ENCODE measurements at regions not wholly inside any gene's neighbourhood (a gene's known extent, or its start where the extent isn't known, plus 50 kb on each side); places are given as distances from the start of the nearest gene placed in this dataset.

DNA sequence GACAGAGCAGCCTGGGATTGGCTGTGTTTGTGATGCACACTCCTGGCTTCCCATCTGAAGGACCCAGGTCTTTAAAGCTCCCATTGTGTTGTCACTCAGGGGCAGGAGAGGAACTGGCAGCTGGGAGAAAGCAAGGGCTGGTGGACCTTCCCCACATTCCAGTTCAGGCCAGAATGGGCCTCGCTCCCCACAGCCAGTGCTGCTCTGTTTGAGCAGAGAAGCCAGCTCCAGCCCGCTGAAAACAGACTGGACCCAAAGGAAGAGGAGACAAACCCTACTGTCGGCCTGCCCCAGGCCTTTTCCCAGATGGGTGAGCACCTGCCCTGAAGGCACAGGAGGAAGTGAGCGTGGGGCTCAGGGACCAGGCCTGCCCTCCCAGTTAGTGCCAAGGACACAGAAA, 499.4 kb downstream of the NPHP4 start:
- POLR2A ChIA-PET = no interaction called here
- CTCF ChIA-PET = no interaction called here
- TF ChIP-seq SOX15 (CRISPR knock-in tag; IDR thresholded peaks at IDR 0.05) = no peak
- TF ChIP-seq TP53 (CRISPR knock-in tag; IDR thresholded peaks at IDR 0.05) = no peak
- no peak for TF ChIP-seq ZNF416 (CRISPR knock-in tag; IDR thresholded peaks at IDR 0.05)
- TF ChIP-seq ZNF219 (CRISPR knock-in tag; IDR thresholded peaks at IDR 0.05; ENCODE audit: borderline replicate concordance) = no peak
- TF ChIP-seq ZNF423 (CRISPR knock-in tag; IDR thresholded peaks at IDR 0.05) = no peak
- no peak for TF ChIP-seq ZNF425 (CRISPR knock-in tag; conservative IDR thresholded peaks at IDR 0.05)
- no peak for TF ChIP-seq ZNF121 (CRISPR knock-in tag; IDR thresholded peaks at IDR 0.05)
- no peak for TF ChIP-seq HMGA2 (CRISPR knock-in tag; IDR thresholded peaks at IDR 0.05)
- peaks cover 52% of the 10 kb centered on the region for H3K36me3 Mint-ChIP-seq
- H3K4me3 Mint-ChIP-seq = no peak overlapping the region
- H3K27me3 Mint-ChIP-seq (ENCODE audit: low read depth) = peaks cover 17% of the 10 kb centered on the region; the same call in 1 of the 2 replicates
- no peak overlapping the region for H3K27ac Mint-ChIP-seq
- DNase-seq (ENCODE audit: low spot score) (no peak), ATAC-seq (no peak)
- no peaks in the 10 kb centered on the region for H3K4me1 Mint-ChIP-seq
- peaks cover 70% of the 10 kb centered on the region for H3K9me3 Mint-ChIP-seq

GRCh38 chr1:5491207-5491904, 500.9 kb downstream of the NPHP4 start:
- no peak for TF ChIP-seq IRF2 (CRISPR knock-in tag; IDR thresholded peaks at IDR 0.05; ENCODE audit: borderline replicate concordance, low read depth)
- TF ChIP-seq NR1H2 (CRISPR knock-in tag; IDR thresholded peaks at IDR 0.05) = no peak
- no peak for TF ChIP-seq RORB (CRISPR knock-in tag; IDR thresholded peaks at IDR 0.05)
- TF ChIP-seq ELF4 (CRISPR knock-in tag; IDR thresholded peaks at IDR 0.05; ENCODE audit: low read depth) = no peak
- no peak for TF ChIP-seq HMGXB4 (CRISPR knock-in tag; IDR thresholded peaks at IDR 0.05)
- TF ChIP-seq, protein P1, sequence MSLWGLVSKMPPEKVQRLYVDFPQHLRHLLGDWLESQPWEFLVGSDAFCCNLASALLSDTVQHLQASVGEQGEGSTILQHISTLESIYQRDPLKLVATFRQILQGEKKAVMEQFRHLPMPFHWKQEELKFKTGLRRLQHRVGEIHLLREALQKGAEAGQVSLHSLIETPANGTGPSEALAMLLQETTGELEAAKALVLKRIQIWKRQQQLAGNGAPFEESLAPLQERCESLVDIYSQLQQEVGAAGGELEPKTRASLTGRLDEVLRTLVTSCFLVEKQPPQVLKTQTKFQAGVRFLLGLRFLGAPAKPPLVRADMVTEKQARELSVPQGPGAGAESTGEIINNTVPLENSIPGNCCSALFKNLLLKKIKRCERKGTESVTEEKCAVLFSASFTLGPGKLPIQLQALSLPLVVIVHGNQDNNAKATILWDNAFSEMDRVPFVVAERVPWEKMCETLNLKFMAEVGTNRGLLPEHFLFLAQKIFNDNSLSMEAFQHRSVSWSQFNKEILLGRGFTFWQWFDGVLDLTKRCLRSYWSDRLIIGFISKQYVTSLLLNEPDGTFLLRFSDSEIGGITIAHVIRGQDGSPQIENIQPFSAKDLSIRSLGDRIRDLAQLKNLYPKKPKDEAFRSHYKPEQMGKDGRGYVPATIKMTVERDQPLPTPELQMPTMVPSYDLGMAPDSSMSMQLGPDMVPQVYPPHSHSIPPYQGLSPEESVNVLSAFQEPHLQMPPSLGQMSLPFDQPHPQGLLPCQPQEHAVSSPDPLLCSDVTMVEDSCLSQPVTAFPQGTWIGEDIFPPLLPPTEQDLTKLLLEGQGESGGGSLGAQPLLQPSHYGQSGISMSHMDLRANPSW (CRISPR knock-in tag; conservative IDR thresholded peaks at IDR 0.05; ENCODE audit: low read depth) = no peak
- TF ChIP-seq ZMAT4 (CRISPR knock-in tag; IDR thresholded peaks at IDR 0.05) = no peak
- TF ChIP-seq, protein P2, sequence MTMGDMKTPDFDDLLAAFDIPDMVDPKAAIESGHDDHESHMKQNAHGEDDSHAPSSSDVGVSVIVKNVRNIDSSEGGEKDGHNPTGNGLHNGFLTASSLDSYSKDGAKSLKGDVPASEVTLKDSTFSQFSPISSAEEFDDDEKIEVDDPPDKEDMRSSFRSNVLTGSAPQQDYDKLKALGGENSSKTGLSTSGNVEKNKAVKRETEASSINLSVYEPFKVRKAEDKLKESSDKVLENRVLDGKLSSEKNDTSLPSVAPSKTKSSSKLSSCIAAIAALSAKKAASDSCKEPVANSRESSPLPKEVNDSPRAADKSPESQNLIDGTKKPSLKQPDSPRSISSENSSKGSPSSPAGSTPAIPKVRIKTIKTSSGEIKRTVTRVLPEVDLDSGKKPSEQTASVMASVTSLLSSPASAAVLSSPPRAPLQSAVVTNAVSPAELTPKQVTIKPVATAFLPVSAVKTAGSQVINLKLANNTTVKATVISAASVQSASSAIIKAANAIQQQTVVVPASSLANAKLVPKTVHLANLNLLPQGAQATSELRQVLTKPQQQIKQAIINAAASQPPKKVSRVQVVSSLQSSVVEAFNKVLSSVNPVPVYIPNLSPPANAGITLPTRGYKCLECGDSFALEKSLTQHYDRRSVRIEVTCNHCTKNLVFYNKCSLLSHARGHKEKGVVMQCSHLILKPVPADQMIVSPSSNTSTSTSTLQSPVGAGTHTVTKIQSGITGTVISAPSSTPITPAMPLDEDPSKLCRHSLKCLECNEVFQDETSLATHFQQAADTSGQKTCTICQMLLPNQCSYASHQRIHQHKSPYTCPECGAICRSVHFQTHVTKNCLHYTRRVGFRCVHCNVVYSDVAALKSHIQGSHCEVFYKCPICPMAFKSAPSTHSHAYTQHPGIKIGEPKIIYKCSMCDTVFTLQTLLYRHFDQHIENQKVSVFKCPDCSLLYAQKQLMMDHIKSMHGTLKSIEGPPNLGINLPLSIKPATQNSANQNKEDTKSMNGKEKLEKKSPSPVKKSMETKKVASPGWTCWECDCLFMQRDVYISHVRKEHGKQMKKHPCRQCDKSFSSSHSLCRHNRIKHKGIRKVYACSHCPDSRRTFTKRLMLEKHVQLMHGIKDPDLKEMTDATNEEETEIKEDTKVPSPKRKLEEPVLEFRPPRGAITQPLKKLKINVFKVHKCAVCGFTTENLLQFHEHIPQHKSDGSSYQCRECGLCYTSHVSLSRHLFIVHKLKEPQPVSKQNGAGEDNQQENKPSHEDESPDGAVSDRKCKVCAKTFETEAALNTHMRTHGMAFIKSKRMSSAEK (CRISPR knock-in tag; IDR thresholded peaks at IDR 0.05; ENCODE audit: borderline replicate concordance) = no peak
- TF ChIP-seq GTF2I (CRISPR knock-in tag; conservative IDR thresholded peaks at IDR 0.05) = no peak
- TF ChIP-seq, protein P3, sequence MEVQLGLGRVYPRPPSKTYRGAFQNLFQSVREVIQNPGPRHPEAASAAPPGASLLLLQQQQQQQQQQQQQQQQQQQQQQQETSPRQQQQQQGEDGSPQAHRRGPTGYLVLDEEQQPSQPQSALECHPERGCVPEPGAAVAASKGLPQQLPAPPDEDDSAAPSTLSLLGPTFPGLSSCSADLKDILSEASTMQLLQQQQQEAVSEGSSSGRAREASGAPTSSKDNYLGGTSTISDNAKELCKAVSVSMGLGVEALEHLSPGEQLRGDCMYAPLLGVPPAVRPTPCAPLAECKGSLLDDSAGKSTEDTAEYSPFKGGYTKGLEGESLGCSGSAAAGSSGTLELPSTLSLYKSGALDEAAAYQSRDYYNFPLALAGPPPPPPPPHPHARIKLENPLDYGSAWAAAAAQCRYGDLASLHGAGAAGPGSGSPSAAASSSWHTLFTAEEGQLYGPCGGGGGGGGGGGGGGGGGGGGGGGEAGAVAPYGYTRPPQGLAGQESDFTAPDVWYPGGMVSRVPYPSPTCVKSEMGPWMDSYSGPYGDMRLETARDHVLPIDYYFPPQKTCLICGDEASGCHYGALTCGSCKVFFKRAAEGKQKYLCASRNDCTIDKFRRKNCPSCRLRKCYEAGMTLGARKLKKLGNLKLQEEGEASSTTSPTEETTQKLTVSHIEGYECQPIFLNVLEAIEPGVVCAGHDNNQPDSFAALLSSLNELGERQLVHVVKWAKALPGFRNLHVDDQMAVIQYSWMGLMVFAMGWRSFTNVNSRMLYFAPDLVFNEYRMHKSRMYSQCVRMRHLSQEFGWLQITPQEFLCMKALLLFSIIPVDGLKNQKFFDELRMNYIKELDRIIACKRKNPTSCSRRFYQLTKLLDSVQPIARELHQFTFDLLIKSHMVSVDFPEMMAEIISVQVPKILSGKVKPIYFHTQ (CRISPR knock-in tag; IDR thresholded peaks at IDR 0.05) = no peak
- no peak for TF ChIP-seq ATF3 (CRISPR knock-in tag; conservative IDR thresholded peaks at IDR 0.05)
- TF ChIP-seq NR2C2 (CRISPR knock-in tag; IDR thresholded peaks at IDR 0.05) = no peak
- DNase-seq (ENCODE audit: low spot score) (no peak), ATAC-seq (no peak)
- Mint-ChIP-seq H3K27me3 (ENCODE audit: low read depth) (peaks cover 17% of the 10 kb centered on the region; the same call in 1 of the 2 replicates), H3K4me3 (no peak overlapping the region), H3K27ac (no peak overlapping the region), H3K4me1 (no peaks in the 10 kb centered on the region), H3K9me3 (peaks cover 57% of the 10 kb centered on the region), H3K36me3 (peaks cover 43% of the 10 kb centered on the region)
- CTCF ChIA-PET = no interaction called here
- POLR2A ChIA-PET = no interaction called here

All from WTC11 (cell line).